GM12878 (cell line): ENCODE measurements at regions not wholly inside any gene's neighbourhood (a gene's known extent, or its start where the extent isn't known, plus 50 kb on each side); places are given as distances from the start of the nearest gene placed in this dataset.

ENCODE experiments used
- ATAC-seq: fragments of 200-7000 bp; cut with Tn5 transposase; 3 replicates; pipeline ENCODE4 v1.9.1; 2020; ENCODE audit warnings: mild to moderate bottlenecking, moderate library complexity
- BruUV-seq: library from RNA; stranded (reverse); fragments of 400-500 nt; replicated peaks from 2 replicates; lab custom pipeline; 2021; lab: Mats Ljungman, UMichigan
- CTCF ChIA-PET: fragments of 300-600 bp; sonication (Branson Sonifier 250); formaldehyde crosslinking; extraction: SDS; loops from one replicate; lab custom pipeline; 2021; ENCODE audit warnings: inconsistent platforms; lab: Yijun Ruan, JAX
- POLR2A ChIA-PET: fragments of 350-600 bp; formaldehyde crosslinking; extraction: SDS; loops from one replicate; lab custom pipeline; 2021; ENCODE audit warnings: inconsistent platforms; lab: Charles Lee
- RAD21 ChIA-PET: fragments of 300-600 bp; sonication (Branson Sonifier 250); formaldehyde crosslinking; loops from one replicate; lab custom pipeline; 2023; ENCODE audit warnings: antibody characterized with exemption; ENCODE audit not compliant: unreplicated experiment; lab: Charles Lee
- SMC1A ChIA-PET: fragments of 300-600 bp; sonication (Branson Sonifier 250); formaldehyde crosslinking; loops from one replicate; lab custom pipeline; 2023; ENCODE audit not compliant: unreplicated experiment, uncharacterized antibody; lab: Charles Lee
- DNase-seq: peaks from one replicate; pipeline ENCODE4 v3.0.0-alpha.2; 2011; ENCODE audit warnings: low read depth, low spot score
- FAIRE-seq: peaks from 3 replicates; lab custom pipeline; 2011; peaks lifted over from hg19 to GRCh38; lab: Jason Lieb, UNC
- H2AFZ ChIP-seq: 2 replicates; pipeline ENCODE4 v1.6.0; 2011; ENCODE audit warnings: low read depth, low read length, control low read depth; ENCODE audit not compliant: control insufficient read depth
- H3K27ac ChIP-seq: 2 replicates; pipeline ENCODE4 v1.5.1; 2011; ENCODE audit warnings: control low read depth; ENCODE audit not compliant: control insufficient read depth, insufficient read depth
- H3K27me3 ChIP-seq, 2 experiments: replicated peaks in 1 of 2; 2 replicates each; pipeline versions ENCODE4 v1.6.0 to v1.6.1; 2011; ENCODE audit warnings: low read length in 1 of 2; ENCODE audit not compliant: control insufficient read depth in 2 of 2, insufficient read depth in 2 of 2
- H3K36me3 ChIP-seq, 2 experiments: 2 replicates each; pipeline ENCODE4 v1.5.1; 2011; ENCODE audit warnings: low read length in 1 of 2; ENCODE audit not compliant: control insufficient read depth in 2 of 2, insufficient read depth in 2 of 2
- H3K4me1 ChIP-seq: 2 replicates; pipeline ENCODE4 v1.6.1; 2011; ENCODE audit warnings: mild to moderate bottlenecking, low read length, moderate library complexity, mixed read lengths; ENCODE audit not compliant: control insufficient read depth, insufficient read depth
- H3K4me2 ChIP-seq: 2 replicates; pipeline ENCODE4 v1.6.0; 2011; ENCODE audit warnings: control low read depth; ENCODE audit not compliant: control insufficient read depth, insufficient read depth
- H3K4me3 ChIP-seq: fragments of 200-600 bp; sonication (generic); 2 replicates; pipeline ENCODE4 v1.5.1; 2016
- H3K79me2 ChIP-seq: 2 replicates; pipeline ENCODE4 v1.6.0; 2011; ENCODE audit warnings: low read length; ENCODE audit not compliant: control insufficient read depth, insufficient read depth
- H3K9ac ChIP-seq: 2 replicates; pipeline ENCODE4 v1.8.0; 2011; ENCODE audit warnings: low read length, control low read depth, mixed read lengths; ENCODE audit not compliant: control insufficient read depth, insufficient read depth
- H3K9me3 ChIP-seq: replicated peaks from 3 replicates; pipeline ENCODE4 v1.5.1; 2011; ENCODE audit warnings: mild to moderate bottlenecking, low read length; ENCODE audit not compliant: control insufficient read depth, insufficient read depth
- H4K20me1 ChIP-seq: 2 replicates; pipeline ENCODE4 v1.6.0; 2011; ENCODE audit not compliant: control insufficient read depth, insufficient read depth
- CREB1 ChIP-seq: IDR thresholded peaks from 2 replicates; pipeline ENCODE4 v1.6.1; 2012; ENCODE audit warnings: low read depth, mild to moderate bottlenecking, inconsistent platforms
- E2F8 ChIP-seq: fragments of 450-650 bp; IDR thresholded peaks from 2 replicates; pipeline ENCODE4 v1.6.1; 2018; ENCODE audit warnings: mild to moderate bottlenecking, low read depth, moderate library complexity; ENCODE audit not compliant: partially characterized antibody
- RUNX3 ChIP-seq: IDR thresholded peaks from 2 replicates; pipeline ENCODE4 v1.6.1; 2012; ENCODE audit warnings: low read length, inconsistent platforms
- TBL1XR1 ChIP-seq: IDR thresholded peaks from 2 replicates; pipeline ENCODE4 v1.6.1; 2012; ENCODE audit warnings: low read depth, low read length, improper control_type of control experiment
- WGBS: methylation state at CpG from one replicate; pipeline ENCODE4 v1.1.6; 2016; ENCODE audit warnings: low lambda C conversion rate; ENCODE audit not compliant: insufficient replicate concordance, insufficient coverage; ENCODE audit errors: missing lambda C conversion rate; 5-methylcytosine and 5-hydroxymethylcytosine counted together
- in situ Hi-C: fragments of 300-500 bp; cut with MboI; formaldehyde crosslinking; loops from 9 replicates; pipeline ENCODE4 v1.14.3; 2018; ENCODE audit warnings: mixed read lengths
- intact Hi-C: fragments of 100-400 bp; cut with micrococcal nuclease; formaldehyde crosslinking; loops from one replicate; pipeline ENCODE4 v1.14.2; 2022; ENCODE audit not compliant: unreplicated experiment

GRCh38 chr6:81894788-81895271 lies 142.3 kb upstream of the TENT5A start:
- POLR2A ChIA-PET = interaction anchor here (0.8 to 1.3 kb wide), 2 partner anchors 12 to 102 kb away, joined by 3 read pairs; no protein-coding TSS in a partner anchor

More at GRCh38 chr6:81894788-81895271, 142.3 kb upstream of the TENT5A start:
- Histone ChIP-seq H3K36me3 (no peaks in the 10 kb centered on the region), H3K4me2 (no peak overlapping the region), H3K9ac (no peak overlapping the region), H2AFZ (no peak overlapping the region), H3K9me3 (no peaks in the 10 kb centered on the region), H3K27ac (no peak overlapping the region), H3K79me2 (no peaks in the 10 kb centered on the region), H3K4me1 (no peaks in the 10 kb centered on the region), H3K4me3 (no peak overlapping the region), H3K27me3 (no peaks in the 10 kb centered on the region), H4K20me1 (no peaks in the 10 kb centered on the region)
- intact Hi-C loops = no loop called here
- SMC1A ChIA-PET = interaction anchor here (1.0 to 1.8 kb wide), 4 partner anchors 9 to 112 kb away, joined by 3 to 4 read pairs (median 4); no protein-coding TSS in a partner anchor
- in situ Hi-C loops = no loop called here
- CTCF ChIA-PET = no interaction called here
- ATAC-seq = no peak
- BruUV-seq = no TSS peak
- no peak for DNase-seq
- TF ChIP-seq CREB1 (no peak), TBL1XR1 (no peak), E2F8 (no peak), RUNX3 (no peak)
- WGBS = 53% methylated on average over 6 of the region's 6 CpGs
- RAD21 ChIA-PET = interaction anchor here (1.0 to 1.7 kb wide), 3 partner anchors 12 to 146 kb away, joined by 3 to 4 read pairs (median 3); no protein-coding TSS in a partner anchor
- FAIRE-seq = no peak
